ENCODE measurements at regions not wholly inside any gene's neighbourhood (a gene's known extent, or its start where the extent isn't known, plus 50 kb on each side); places are given as distances from the start of the nearest gene placed in this dataset.
"Not testable (repeated sequence)": the region's sequence is repeated elsewhere in the genome, so short reads cannot be mapped to it uniquely, and the experiment has no call there.

DNA sequence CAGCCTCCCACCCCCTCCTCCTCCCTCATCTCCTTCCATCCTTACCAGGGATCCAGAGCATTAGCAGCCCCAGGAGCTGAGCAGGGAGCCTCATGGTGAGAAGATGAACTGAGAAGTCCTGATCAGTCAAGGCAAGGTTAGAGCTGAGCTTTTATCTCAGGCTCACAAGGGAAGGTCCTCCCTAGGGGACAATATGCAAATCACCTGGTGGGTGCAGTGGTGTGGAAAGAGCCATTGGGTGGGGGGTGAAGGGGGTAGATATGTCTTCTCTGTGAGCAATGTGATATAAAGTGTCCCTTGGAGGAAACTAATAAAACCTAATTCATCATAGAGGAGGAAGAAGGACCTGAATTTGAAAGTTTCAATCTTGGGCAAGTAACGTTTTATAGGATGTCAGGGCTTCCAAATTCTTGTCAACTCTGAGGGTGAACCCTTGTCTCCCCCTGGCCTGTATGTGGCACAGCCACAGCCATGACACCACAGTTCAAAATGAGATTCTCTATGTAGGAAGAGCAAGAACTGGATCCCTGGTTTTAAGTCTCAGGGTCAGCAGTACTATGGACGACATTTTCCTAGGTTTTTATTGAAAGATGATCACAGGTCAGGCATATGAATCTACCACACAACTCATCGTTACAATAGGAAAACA is 543.5 kb downstream of the RPIA start:
- DNase-seq: not testable (repeated sequence)

DNA sequence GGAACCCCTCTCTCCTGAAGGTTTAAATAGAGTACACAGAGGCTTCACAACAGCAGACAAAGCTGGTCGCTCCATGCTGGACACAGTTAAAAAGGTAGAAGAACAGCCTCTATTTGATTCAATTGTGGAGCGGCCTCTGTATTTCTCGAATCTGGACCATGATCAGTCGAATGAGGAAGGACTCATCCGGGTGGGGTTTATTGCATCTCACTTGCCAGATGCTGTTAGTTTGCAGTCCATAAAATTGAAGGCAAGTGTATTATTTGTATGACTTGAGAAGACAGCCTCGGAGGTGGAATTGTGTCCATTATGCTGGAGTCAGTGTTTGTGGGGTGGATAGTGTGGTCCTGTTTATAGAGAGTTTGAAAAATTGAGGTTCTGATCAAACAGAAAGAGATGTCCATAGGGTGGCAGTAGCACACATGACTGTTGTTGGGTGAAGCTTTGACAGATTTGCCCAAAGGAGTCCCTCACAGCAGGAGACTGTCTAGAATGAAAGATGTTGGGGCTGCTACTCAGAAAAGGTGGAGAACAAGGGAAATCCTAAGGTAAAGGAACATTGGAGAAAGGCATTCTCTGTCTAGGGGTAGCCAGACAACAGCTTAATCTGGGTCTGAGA is 545.5 kb downstream of the RPIA start:
- not testable (repeated sequence) for DNase-seq

DNA sequence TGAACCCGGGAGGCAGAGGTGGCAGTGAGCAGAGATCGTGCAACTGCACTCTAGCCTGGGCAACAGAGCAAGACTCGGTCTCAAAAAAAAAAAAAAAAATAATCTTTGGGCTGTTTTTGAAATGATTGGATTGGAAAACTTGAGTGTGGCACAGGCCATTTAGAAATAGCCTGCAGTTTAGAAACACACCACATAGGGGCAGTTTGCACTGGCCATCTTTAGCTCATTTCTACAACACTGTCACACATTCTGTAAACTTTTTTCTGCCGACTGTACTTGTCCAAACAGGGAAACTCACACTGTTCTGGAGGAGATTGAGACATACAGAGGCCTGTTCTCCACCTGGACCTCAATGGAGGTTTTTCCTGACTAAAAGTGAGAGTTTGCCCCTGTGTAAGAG is 546.3 kb downstream of the RPIA start:
- not testable (repeated sequence) for DNase-seq

DNA sequence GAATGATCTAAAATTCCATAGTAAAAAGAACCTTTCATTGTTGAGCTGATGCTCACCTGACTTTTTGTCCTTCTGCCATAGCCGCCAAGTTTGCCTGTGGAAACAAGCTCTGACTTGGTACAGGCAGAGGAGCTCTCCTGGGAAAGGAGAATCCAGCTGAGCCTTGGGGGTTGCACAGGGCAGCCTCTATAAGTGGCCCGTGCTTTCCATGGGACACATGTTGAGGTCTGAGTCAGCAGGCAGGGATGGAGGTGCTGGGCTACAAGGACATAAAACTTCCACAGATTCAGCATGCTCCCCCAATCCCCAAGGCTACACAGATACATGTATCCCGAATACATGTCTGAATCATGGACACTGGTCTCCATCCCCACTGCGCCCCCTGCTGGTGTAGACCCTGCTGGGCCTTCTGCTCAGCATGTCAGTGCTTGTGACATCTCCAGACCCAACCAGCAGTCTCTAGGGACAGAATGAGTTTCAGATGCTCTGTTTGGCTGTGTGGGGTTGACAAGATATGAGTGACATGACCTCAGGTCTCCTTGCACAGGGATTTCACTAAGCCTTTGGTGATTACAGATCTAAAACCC is 551.7 kb downstream of the RPIA start:
- not testable (repeated sequence) for DNase-seq

DNA sequence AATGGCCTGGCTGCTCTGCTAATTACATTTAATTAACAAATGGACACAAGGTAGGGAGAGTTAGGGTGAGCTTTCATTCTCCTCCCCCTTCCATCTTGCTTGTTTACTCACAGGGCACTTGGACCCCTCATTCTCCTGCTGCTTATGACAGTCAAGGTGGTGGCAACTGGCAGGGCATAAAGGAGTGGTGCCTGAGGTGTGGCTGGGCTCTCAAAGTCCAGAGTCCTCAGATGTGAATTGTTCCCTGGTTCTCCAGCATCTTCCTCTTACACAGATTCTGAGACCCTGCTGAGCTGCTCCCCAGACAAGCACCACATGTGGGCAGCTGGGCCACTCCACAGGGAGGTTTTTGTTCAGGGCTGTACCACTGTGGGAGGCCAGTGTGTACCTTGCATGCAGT is 552.9 kb downstream of the RPIA start:
- DNase-seq: not testable (repeated sequence)

DNA sequence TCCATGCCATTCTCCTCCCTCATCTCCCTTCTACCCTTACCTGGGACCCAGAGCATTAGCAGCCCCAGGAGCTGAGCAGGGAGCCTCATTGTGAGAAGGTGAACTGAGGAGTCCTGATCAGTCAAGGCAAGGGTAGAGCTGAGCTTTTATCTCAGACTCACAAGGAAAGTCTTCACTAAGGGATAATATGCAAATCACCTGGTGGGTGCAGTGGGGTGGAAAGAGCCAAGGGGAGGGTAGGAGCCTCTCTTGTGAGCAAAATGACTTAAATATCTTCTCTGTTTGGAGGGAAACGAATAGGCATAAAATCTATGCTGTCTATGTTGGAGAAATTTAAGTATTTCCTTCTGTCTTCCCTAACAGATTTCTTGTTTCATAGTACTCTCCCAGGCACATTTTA is 554.0 kb downstream of the RPIA start:
- DNase-seq: not testable (repeated sequence)

DNA sequence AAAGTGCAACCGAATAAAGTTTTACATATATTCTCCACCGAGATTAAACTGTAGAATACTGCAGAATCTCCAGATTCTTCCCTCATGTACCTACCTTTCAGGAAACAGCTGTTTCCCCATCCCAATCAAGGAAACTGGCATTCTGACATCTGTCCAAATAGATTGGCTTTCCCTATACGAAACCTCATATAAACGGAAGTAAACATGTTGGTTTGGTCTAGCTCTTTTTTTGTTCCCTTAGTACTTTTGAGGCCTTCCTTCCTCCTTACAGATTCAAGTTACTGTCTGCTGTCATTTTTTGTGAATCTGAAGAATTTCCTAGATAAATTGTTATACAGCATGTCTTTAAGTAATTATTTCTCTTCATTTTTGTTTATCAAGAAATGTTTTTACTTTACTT is 554.6 kb downstream of the RPIA start:
- DNase-seq: not testable (repeated sequence)

DNA sequence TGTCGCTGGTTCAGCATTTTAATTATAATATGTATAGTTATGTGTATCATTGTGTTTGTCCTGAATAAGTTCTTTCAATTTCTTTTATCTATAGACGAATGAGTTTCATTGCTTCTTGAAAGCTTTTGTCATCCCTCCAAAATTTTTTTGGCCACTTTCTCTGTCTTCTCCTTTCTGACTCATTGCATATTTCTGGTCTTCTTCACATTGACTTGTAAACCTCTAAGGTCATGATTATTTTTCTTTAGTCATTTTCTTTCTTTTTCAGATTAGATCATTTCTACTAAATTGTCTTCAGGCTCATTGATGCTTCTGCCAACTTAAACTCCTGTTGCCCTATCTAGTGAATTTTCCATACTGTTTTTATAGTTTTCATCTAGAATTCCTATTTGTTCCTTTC is 555.1 kb downstream of the RPIA start:
- DNase-seq: not testable (repeated sequence)

DNA sequence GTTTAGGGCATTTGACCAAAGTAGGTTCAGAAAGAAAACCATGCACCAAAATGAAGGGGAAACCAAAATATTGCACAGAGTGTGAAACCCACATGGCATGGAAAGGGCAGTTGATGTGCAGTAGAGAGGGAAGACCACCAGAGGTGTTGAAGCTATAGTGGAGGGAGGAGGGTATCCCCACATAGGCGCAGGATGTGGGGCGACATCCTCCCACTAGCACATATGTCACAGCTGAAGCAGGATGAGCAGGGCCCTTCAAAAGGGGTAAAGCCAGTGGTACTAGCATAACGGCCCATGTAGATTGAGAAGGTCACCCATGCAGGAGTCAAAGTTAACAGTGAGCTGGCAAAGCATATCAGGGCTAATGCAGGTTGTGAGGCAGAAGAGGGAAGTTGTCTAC is 563.5 kb downstream of the RPIA start:
- DNase-seq: not testable (repeated sequence)

DNA sequence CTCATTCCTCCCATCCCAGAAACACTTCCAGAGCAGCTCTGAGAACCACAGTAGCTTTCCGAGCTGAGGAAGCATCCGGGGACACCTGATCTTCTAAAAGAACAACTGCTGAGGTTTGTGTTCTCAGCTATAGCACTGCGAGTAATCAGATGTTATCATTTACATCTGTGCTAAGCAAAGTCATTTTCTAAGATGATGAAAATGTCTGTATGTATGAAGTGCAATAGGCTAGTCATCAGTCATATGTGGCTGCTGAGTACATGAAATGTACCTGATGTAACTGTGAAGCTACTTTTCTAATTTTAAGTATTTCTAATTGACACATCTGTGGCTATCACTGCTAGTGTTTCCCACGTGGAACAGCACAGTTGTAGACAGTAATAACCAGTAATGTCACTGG is 582.0 kb downstream of the RPIA start:
- DNase-seq: not testable (repeated sequence)

DNA sequence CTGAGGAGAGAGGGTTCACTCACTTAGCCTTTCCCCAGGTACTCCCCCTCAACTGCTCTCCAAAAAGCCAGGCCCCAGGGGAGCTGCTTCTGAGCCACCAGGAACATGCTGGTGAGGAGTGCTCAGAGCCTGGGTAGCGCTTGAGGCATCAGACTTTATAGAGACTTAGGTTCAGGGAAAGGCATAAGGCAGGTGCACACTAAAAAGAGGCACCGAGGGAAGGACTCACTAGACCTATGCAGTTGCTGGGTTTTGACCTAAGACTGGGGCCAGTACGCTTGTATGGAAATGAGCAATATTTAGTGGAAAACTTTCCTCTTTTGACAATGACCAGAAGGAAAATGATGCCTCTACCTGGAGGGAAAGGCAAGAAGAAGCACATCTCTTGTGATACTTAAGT is 589.1 kb downstream of the RPIA start:
- DNase-seq: not testable (repeated sequence)

DNA sequence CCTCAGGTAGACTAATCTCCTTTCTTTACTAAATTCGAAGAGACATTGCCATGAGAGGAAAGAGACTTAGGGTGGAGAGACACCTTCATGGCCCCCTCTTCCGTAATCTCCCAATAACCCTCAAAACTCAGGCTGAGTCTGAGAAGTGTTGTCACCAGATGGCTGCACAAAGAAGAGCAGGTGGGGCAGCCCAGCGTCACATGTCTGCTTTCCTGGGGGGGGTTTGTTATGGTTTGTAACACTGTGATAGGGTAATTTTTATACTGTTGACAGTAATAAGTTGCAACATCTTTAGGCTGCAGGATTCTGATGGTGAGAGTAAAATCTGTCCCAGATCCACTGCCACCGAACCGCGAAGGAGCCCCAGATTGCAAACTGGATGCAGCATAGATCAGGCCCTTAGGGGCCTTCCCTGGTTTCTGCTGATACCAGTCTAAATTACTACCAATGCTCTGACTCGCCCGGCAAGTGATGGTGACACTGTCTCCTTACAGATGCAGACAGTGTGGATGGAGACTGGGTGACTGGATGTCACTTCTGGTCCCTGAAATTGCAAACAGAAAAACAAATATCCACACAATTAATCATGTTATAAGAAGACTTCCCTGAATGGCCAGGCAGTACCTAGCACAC is 595.1 kb downstream of the RPIA start:
- not testable (repeated sequence) for DNase-seq

DNA sequence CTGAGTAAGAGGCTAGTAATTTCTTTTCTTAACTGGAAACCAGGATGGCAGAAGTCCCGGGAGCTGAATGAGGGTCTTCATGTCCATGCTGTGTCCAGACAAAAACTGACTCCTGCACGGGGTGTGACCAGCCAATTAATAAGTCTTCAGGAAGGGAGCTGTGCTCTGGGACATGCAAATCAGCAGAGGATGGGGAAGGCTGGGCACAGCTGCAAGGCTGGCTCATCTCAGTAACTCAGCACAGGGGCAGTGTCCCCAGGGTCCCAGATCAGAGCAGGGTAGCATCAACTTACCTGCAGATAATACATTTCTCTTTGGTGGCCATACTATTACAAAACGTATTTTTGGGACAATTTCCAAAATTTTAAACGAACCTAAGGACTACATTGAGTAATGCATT is 595.6 kb downstream of the RPIA start:
- DNase-seq: not testable (repeated sequence)

DNA sequence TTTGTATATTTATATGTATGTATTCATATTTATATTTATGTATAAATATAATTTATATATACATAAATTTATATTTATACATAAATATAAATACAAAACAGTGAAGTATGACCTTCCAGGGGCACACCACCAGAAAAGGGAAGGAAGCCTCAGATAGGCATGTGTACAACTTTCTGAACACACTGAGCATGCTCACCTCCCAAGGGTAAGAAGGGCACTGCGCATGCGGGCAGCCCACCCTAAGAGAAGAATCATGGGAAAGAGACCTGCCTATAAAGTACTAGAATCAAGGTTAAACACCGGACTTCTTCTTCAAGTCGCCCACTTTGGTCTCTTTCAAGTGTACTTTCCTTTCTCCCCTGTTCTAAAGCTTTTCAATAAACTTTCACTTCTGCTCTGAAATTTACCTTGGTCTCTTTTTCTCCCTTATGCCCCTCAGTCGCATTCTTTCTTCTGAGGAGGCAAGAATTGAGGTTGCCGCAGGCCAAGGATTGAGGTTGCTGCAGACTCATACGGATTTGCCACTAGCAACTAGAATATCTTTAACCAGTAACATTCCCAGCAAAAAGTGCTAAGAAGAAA is 600.3 kb downstream of the RPIA start:
- DNase-seq: not testable (repeated sequence)

DNA sequence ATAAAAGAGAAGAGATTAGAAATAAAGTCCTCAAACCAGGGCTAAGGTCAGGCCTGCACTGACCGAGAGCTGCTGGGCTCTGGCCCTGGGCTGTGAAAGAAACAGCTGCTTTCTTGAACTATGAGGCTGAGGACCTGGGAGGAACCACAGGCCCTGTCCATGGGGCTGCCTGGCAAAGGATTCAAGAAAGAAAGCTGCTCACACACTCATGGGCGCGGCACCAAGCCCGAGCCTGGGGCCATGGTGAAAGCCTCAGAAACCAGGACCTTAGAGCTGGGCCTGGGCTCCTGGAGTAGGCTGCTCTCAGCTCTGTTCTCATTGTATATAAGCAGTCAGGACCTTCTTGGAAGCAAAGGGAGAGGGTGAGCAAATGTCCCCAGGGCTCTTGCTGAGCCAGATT is 601.9 kb downstream of the RPIA start:
- DNase-seq: not testable (repeated sequence)

DNA sequence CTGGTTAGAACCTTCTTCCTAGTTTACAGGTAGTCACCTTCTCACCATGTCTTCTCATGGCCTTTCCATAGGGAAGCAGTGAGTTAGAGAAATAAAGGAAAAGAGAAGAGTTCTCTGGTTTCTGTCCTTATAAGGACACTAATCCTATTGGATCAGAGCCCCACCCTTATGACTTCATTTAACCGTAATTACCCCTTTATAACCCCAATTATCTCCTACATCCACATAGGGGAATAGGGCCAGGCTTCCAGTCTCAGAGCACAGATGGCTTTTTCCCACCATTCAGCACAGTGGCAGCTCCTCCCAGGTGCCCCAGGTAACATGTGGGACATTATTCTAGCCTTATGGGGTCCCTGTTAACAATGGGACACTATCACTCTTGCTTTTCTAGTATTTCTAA is 602.9 kb downstream of the RPIA start:
- not testable (repeated sequence) for DNase-seq

DNA sequence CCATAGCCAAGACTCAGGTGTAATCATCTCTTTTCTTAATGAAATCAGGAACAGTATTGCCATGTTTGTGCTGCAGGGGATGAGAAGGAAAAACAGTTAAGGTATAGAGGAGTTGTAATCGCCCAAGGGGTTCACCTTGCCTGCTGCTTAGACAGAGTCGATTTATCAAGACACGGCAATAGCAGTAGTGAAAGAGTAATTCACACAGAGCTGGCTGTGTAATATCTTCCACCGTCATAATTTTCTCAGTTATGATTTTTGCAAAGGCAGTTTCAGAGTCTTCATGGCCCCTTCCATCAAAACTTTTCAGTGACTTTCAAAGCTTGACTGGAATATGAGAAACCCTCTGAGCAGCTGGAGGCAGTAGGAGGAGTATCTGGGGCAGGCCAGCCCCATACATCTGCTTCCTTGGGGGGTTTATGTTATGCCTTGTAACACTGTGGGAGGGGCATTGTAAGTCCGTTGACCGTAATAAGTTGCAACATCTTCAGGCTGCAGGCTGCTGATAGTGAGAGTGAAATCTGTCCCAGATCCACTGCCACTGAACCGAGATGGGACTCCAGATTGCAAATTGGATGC is 605.4 kb downstream of the RPIA start:
- DNase-seq: not testable (repeated sequence)

DNA sequence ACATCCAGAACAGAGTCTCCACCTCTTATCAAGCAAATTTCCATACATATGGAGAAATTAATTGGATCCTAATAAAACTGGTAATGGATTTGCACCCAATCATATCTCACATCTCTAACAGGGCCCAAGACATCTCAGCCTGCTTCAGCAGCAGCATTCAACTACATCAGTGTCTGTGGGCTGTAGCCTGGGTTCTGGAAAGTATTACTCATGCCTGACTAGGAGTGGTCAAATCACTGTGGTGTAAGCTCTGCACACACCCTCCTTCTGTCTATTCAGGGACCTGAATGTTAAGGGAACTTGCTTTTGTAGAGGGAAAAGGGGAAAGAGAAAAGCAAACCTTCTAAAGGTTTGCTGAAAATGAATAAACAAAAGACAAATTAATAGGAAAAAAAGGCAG is 607.7 kb downstream of the RPIA start:
- not testable (repeated sequence) for DNase-seq

DNA sequence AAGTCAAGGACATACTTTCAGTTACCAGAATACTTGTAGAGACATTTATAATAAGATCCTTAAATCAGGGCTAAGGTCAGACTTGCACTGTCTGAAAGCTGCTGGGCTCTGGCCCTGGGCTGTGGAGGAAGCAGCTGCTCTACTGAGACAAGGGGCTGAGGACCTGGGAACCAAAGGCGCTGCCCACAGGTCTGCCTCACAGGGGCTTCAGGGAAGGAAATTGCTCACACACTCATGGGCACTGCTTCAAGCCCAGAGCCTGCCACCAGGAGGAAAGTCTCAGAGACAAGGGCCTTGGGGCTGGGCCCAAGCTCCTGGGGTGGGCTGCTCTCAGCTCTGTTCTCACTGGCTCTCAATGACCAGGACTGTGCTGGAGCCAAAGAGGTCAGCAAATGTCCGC is 614.1 kb downstream of the RPIA start:
- not testable (repeated sequence) for DNase-seq

DNA sequence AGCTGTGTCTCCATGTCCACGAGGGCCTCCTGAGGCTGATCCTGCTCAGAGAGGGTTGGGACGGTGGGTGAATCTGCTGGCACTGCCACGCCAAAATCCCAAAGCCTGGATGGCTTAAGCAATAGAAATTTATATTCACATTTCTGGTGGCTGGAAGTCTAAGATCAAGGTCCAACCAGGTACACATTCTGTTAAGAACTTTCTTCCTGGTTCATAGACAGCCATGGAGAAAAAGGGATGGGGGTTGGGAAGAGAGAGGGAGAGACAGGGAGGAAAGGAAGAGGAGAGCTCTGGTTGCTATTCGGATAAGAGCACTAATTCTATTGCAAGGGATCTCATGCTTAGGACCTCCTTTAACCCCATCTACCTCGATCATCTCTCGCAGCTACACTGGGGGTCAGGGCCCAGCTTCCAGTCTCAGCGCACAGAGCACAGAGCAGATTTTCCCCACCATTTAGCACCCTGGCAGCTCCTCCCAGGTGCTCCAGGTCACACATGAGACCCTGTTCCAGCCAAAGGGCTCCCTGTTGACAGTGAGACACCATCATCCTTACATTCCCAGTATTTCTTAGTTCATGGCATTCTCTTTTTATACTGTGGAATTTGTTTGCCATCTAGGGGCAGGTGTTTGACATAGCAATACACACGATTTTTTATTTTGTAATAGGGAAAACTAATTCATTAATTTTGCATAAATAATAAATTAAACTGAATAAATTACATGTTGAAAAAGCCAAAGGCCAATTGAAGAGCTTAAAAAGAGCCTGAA is 615.6 kb downstream of the RPIA start:
- not testable (repeated sequence) for DNase-seq

DNA sequence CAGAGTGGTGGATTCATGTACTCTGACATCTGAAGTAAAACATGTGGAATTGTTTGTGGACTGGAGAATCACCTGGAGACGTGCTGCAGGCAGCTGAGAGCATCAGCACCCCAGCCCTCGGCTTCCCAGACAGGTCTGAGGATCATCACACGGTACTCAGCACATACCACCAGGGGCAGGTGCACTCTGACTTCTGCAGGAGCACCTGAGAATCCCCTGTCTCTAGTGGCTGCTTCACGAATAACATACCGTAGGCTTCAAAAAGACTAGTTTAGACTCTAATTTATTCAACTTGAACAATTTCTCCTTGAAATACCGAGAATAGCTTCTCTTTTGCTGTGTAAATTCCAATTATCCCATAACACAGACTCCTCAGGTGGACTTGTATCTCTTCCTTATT is 627.5 kb downstream of the RPIA start:
- DNase-seq: not testable (repeated sequence)

DNA sequence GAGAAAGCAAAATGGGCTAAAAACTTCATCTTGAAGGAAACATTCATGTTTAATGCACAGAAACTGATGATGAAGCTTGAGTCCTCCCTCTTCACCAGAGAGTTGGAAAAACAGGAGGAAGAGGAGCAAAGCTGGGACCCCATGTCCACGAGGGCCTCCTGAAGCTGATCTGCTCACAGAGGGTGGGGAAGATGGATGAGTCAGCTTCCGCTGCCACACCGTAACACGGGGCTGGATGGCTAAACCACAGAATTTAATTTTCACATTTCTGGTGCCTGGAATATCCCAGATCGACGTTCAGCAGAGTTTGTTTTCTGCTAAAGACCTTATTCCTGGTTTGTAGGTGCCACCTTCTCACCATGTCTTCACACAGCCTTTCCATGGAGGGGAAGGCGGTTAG is 634.4 kb downstream of the RPIA start:
- DNase-seq: not testable (repeated sequence)

Measured in SW 1271 (cell line).